ENCODE measurements at regions not wholly inside any gene's neighbourhood (a gene's known extent, or its start where the extent isn't known, plus 50 kb on each side); places are given as distances from the start of the nearest gene placed in this dataset.

- no peaks in the 10 kb centered on the region for H3K27me3 ChIP-seq (ENCODE audit: control insufficient read depth, insufficient read depth, low read length)
- DNase-seq (ENCODE audit: low read depth) (peak; percentile 97), FAIRE-seq (peak; percentile 93)
- H3K4me3 ChIP-seq (ENCODE audit: low read depth, low read length) = no peak overlapping the region
- TF ChIP-seq CTCF (IDR thresholded peaks at IDR 0.05; ENCODE audit: insufficient read depth, low read length, severe bottlenecking) = peak; percentile 8
- H3K36me3 ChIP-seq (ENCODE audit: control insufficient read depth, insufficient read depth, low read length) = no peaks in the 10 kb centered on the region
These were observed 100.7 kb downstream of the ASB7 start for GRCh38 chr15:100703032-100703578.

- TF ChIP-seq CTCF (IDR thresholded peaks at IDR 0.05; ENCODE audit: insufficient read depth, low read length, severe bottlenecking) = no peak
- DNase-seq (ENCODE audit: low read depth) = no peak
- Histone ChIP-seq H3K27me3 (ENCODE audit: control insufficient read depth, insufficient read depth, low read length) (no peaks in the 10 kb centered on the region), H3K4me3 (ENCODE audit: low read depth, low read length) (no peak overlapping the region), H3K36me3 (ENCODE audit: control insufficient read depth, insufficient read depth, low read length) (no peaks in the 10 kb centered on the region)
- FAIRE-seq = peak; percentile 7
These were observed 101.3 kb downstream of the ASB7 start for GRCh38 chr15:100703671-100704070.

- no peak overlapping the region for H3K4me3 ChIP-seq (ENCODE audit: low read depth, low read length)
- FAIRE-seq = peak; percentile 96
- no peak for TF ChIP-seq CTCF (IDR thresholded peaks at IDR 0.05; ENCODE audit: insufficient read depth, low read length, severe bottlenecking)
These were observed 102.1 kb downstream of the ASB7 start for GRCh38 chr15:100704281-100705055.

GRCh38 chr15:100705065-100705464 is 102.7 kb downstream of the ASB7 start:
- TF ChIP-seq CTCF (IDR thresholded peaks at IDR 0.05; ENCODE audit: insufficient read depth, low read length, severe bottlenecking) = no peak
- DNase-seq (ENCODE audit: low read depth) (no peak), FAIRE-seq (no peak)
- Histone ChIP-seq H3K36me3 (ENCODE audit: control insufficient read depth, insufficient read depth, low read length) (no peaks in the 10 kb centered on the region), H3K4me3 (ENCODE audit: low read depth, low read length) (no peak overlapping the region), H3K27me3 (ENCODE audit: control insufficient read depth, insufficient read depth, low read length) (no peaks in the 10 kb centered on the region)

More at GRCh38 chr15:100704281-100705055, 102.1 kb downstream of the ASB7 start:
- Histone ChIP-seq H3K27me3 (ENCODE audit: control insufficient read depth, insufficient read depth, low read length) (no peaks in the 10 kb centered on the region), H3K36me3 (ENCODE audit: control insufficient read depth, insufficient read depth, low read length) (no peaks in the 10 kb centered on the region)
- peak; percentile 98 for DNase-seq (ENCODE audit: low read depth)

- Histone ChIP-seq H3K27me3 (ENCODE audit: control insufficient read depth, insufficient read depth, low read length) (no peaks in the 10 kb centered on the region), H3K4me3 (ENCODE audit: low read depth, low read length) (no peak overlapping the region), H3K36me3 (ENCODE audit: control insufficient read depth, insufficient read depth, low read length) (no peaks in the 10 kb centered on the region)
- no peak for DNase-seq (ENCODE audit: low read depth)
- TF ChIP-seq CTCF (IDR thresholded peaks at IDR 0.05; ENCODE audit: insufficient read depth, low read length, severe bottlenecking) = no peak
- FAIRE-seq = no peak
These were observed 103.5 kb downstream of the ASB7 start for GRCh38 chr15:100705841-100706240.

Data from bronchial epithelial cell (primary cell).